GM20000 (cell line): ENCODE measurements at regions not wholly inside any gene's neighbourhood (a gene's known extent, or its start where the extent isn't known, plus 50 kb on each side); places are given as distances from the start of the nearest gene placed in this dataset.

Experiments
- DNase-seq: peaks from one replicate; pipeline ENCODE4 v3.0.0; 2012; ENCODE audit warnings: low spot score
- CTCF ChIP-seq: IDR thresholded peaks from 2 replicates; pipeline ENCODE4 v1.5.1; 2012; ENCODE audit warnings: mild to moderate bottlenecking, control low read depth; ENCODE audit errors: extremely low read depth, missing control alignments

GRCh38 chr2:239520811-239521517 lies 120.1 kb upstream of the HDAC4 start:
- no peak for DNase-seq
- TF ChIP-seq CTCF: no peak

- no peak for DNase-seq
- TF ChIP-seq CTCF: no peak
Observed at GRCh38 chr2:239519921-239520585, 119.2 kb upstream of the HDAC4 start.

GRCh38 chr2:239519089-239519920 lies 118.5 kb upstream of the HDAC4 start:
- DNase-seq: no peak
- no peak for TF ChIP-seq CTCF

- TF ChIP-seq CTCF: no peak
- no peak for DNase-seq
Observed at GRCh38 chr2:239518286-239519088, 117.7 kb upstream of the HDAC4 start.

GRCh38 chr2:239517686-239518085 lies 116.9 kb upstream of the HDAC4 start:
- DNase-seq: no peak
- no peak for TF ChIP-seq CTCF

GRCh38 chr2:239516954-239517305 lies 116.1 kb upstream of the HDAC4 start:
- TF ChIP-seq CTCF: no peak
- no peak for DNase-seq
